Sigmoid colon (tissue), 6 donors: ENCODE measurements at regions not wholly inside any gene's neighbourhood (a gene's known extent, or its start where the extent isn't known, plus 50 kb on each side); places are given as distances from the start of the nearest gene placed in this dataset.

Experiments used
- DNase-seq: peaks from one replicate; pipeline ENCODE4 v3.0.0-alpha.2; 2019
- H3K27ac ChIP-seq, 4 donors: fragments of 200-600 bp; sonication (generic); one replicate each; pipeline ENCODE4 v1.5.1; 2016 to 2019; ENCODE audit warnings: mild to moderate bottlenecking in 1 of 4
- H3K27me3 ChIP-seq, 3 donors: fragments of 200-600 bp; sonication (generic); one replicate each; pipeline ENCODE4 v1.5.1; 2019; ENCODE audit warnings: mild to moderate bottlenecking in 1 of 3
- H3K36me3 ChIP-seq, 4 donors: fragments of 200-600 bp; sonication (generic); one replicate each; pipeline ENCODE4 v1.5.1; 2016 to 2019
- H3K4me1 ChIP-seq, 4 donors: fragments of 200-600 bp; sonication (generic); one replicate each; pipeline ENCODE4 v1.5.1; 2017 to 2019
- H3K4me3 ChIP-seq, 4 donors: fragments of 200-600 bp; sonication (generic); one replicate each; pipeline ENCODE4 v1.5.1; 2017 to 2019; ENCODE audit warnings: mild to moderate bottlenecking in 2 of 4, moderate library complexity in 1 of 4
- H3K9me3 ChIP-seq, 4 donors: fragments of 200-600 bp in 3 of 4; sonication (generic) in 3 of 4; one replicate each; pipeline versions ENCODE4 v1.5.1 to v1.6.1; 2013 to 2019
- EP300 ChIP-seq, 4 donors: sonication (generic); formaldehyde crosslinking; IDR thresholded peaks; one replicate each; pipeline ENCODE4 v1.6.1; 2017; ENCODE audit warnings: antibody characterized with exemption in 4 of 4
- POLR2A ChIP-seq, 2 donors: fragments of 450-650 bp; IDR thresholded peaks; one replicate each; pipeline ENCODE4 v1.6.1; 2016; ENCODE audit warnings: antibody characterized with exemption in 2 of 2, mild to moderate bottlenecking in 2 of 2, moderate library complexity in 2 of 2
- POLR2AphosphoS5 ChIP-seq, 4 donors: sonication (generic); formaldehyde crosslinking; IDR thresholded peaks; one replicate each; pipeline ENCODE4 v1.6.1; 2017; ENCODE audit warnings: antibody characterized with exemption in 4 of 4
- WGBS, 2 donors: extraction: QIAGEN DNeasy Blood & Tissue Kit; methylation state at CpG; one replicate each; pipeline ENCODE4 v1.1.7; 2013; 5-methylcytosine and 5-hydroxymethylcytosine counted together
- intact Hi-C: fragments of 100-400 bp; cut with DNase I; formaldehyde crosslinking; loops from one replicate; pipeline ENCODE4 v1.15.1; 2023
- TF ChIP-seq, protein P1 (sequence below), 4 experiments: fragments of 450-650 bp in 3 of 4; fragments of 200-600 bp in 1 of 4; IDR thresholded peaks; one replicate each; pipeline ENCODE4 v1.5.1; 2016 to 2019; ENCODE audit warnings: antibody characterized with exemption in 4 of 4, mild to moderate bottlenecking in 3 of 4, moderate library complexity in 2 of 4
- donor health status: healthy with polysubstance abuse.
- donor health status: healthy.

DNA sequence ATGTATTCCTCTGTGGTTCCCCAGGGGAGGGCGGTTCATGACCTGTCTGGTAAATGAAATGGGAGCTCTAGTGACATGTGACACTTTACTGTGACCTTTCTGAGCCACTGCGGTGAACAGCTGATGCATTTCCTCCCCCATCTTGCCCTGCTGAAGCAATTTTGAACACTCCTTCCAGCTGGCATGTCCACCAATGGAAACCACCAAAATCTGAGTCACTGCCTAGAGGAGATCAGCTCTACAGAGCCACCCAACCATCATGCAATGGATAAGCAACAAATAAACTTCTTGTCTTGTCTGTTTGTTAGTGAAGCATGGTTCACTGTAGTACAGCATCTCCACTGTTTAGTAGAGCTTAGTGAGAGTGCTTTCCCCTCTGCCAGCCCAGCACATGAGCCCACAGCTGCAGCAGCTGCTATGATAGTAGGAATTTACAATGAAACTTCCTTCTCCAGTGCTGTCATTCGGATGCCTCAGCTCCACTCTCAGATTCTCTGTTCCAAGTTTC lies 479.4 kb downstream of the NTRK3 start:
- Histone ChIP-seq H3K4me3 (no peak overlapping the region), H3K27ac (no peak overlapping the region), H3K27me3 (no peaks in the 10 kb centered on the region), H3K36me3 (no peaks in the 10 kb centered on the region), H3K4me1 (no peaks in the 10 kb centered on the region), H3K9me3 (no peaks in the 10 kb centered on the region)
- 66 to 73% methylated on average over 3 of the region's 3 CpGs for WGBS, 2 donors
- TF ChIP-seq, protein P1, sequence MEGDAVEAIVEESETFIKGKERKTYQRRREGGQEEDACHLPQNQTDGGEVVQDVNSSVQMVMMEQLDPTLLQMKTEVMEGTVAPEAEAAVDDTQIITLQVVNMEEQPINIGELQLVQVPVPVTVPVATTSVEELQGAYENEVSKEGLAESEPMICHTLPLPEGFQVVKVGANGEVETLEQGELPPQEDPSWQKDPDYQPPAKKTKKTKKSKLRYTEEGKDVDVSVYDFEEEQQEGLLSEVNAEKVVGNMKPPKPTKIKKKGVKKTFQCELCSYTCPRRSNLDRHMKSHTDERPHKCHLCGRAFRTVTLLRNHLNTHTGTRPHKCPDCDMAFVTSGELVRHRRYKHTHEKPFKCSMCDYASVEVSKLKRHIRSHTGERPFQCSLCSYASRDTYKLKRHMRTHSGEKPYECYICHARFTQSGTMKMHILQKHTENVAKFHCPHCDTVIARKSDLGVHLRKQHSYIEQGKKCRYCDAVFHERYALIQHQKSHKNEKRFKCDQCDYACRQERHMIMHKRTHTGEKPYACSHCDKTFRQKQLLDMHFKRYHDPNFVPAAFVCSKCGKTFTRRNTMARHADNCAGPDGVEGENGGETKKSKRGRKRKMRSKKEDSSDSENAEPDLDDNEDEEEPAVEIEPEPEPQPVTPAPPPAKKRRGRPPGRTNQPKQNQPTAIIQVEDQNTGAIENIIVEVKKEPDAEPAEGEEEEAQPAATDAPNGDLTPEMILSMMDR (IDR thresholded peaks at IDR 0.05): no peak
- peak in 1 of 4 donors; percentile 42 for TF ChIP-seq POLR2AphosphoS5 (IDR thresholded peaks at IDR 0.05)
- no peak for DNase-seq
- intact Hi-C loops: no loop called here

DNA sequence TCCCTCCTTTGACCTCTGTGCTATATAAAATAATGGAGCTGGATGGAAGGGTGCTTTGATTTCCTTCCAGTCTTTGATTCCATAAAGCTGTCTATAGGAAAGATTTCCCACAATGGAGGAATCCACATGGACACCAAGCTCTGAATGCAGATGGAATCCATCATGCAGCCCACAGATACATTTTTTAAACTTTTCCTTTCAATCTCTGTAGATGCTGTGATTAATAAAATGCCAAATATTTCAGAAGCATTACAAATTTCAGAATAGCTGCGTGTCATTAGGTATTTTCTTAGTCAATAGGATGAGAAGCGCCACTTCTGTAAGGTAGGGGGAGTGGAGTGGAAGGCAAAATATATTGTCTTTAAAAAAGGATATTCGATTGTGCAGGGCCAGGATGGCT lies 489.0 kb downstream of the NTRK3 start:
- TF ChIP-seq, protein P1 (IDR thresholded peaks at IDR 0.05): no peak
- TF ChIP-seq POLR2A (IDR thresholded peaks at IDR 0.05): no peak
- no peak for TF ChIP-seq POLR2AphosphoS5 (IDR thresholded peaks at IDR 0.05)
- TF ChIP-seq EP300 (IDR thresholded peaks at IDR 0.05): no peak
- no peak for DNase-seq
- Histone ChIP-seq H3K4me1 (peaks cover 0 to 13% (median 2%) of the 10 kb centered on the region in 4 donors), H3K4me3 (no peak overlapping the region), H3K36me3 (no peaks in the 10 kb centered on the region), H3K27ac (no peak overlapping the region), H3K9me3 (peaks cover 0 to 2% (median 0%) of the 10 kb centered on the region in 4 donors), H3K27me3 (no peaks in the 10 kb centered on the region)
- WGBS, 2 donors: 88 to 89% methylated on average over 3 of the region's 3 CpGs
- intact Hi-C loops: no loop called here

DNA sequence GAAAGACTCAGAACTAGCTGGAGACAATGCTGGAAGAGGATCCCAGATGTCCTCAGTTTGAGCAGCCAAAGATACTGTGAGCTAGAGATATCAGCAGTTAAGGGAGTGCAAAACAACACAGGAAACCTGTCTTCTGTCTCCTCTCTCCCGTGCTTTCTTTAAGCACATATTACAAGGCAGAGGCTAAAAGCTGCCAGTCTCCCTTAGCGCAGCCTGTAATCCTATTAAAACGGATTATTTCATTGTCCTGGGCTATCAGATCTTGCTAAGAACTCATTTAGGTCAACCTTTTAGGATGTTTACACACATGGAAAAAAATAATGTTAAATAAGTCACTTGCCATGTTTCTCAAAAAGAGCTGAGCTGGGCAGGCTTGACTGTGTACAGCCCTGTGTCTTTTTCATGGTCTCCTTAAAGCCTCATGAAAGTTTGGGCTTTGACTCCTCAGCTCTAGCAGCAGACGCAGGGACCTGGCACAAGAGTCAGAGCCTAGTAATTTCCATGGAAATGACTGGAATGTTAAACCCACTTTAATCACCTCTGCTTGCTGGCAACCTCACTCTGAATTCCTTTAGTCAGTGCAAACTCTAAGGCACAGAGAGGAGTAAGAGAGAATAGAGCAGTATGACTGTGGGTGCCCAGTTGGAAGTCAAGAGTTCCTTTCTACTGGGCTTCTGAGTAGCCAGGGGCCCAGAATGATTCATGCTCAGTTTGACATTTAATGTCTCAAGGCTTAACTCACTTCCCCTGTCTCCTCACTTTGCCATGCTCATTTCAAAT lies 491.9 kb downstream of the NTRK3 start:
- DNase-seq: no peak
- peaks cover 0 to 2% (median 0%) of the 10 kb centered on the region in 4 donors for H3K9me3 ChIP-seq
- 55 to 62% methylated on average over 4 of the region's 4 CpGs for WGBS, 2 donors
- no peak overlapping the region for H3K27ac ChIP-seq
- H3K4me1 ChIP-seq: peaks cover 0 to 13% (median 2%) of the 10 kb centered on the region in 4 donors
- TF ChIP-seq POLR2A (IDR thresholded peaks at IDR 0.05) (no peak), EP300 (IDR thresholded peaks at IDR 0.05) (no peak)
- no peaks in the 10 kb centered on the region for H3K36me3 ChIP-seq
- intact Hi-C loops: no loop called here
- no peak overlapping the region for H3K4me3 ChIP-seq
- no peaks in the 10 kb centered on the region for H3K27me3 ChIP-seq

DNA sequence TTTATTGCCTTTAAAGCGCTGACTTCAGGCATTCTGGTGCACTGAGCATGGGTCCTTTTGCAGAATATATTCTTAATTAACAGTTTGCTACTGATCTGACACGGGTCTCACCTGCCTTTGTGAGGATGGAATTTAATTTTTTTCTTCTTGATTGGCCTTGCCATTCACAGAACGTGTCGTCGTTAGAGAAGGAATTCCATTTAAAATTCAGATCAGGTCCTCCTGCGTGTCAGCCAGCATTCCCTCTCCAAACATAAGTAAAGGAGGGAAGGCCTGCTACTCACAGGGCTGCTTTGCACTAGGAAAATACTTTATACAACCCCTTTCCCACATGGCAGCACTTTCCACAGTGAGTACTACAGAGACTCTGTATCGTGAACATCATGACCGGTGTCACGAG lies 492.7 kb downstream of the NTRK3 start:
- WGBS, 2 donors: 77 to 85% methylated on average over 9 of the region's 9 CpGs
- no peak overlapping the region for H3K27ac ChIP-seq
- H3K4me3 ChIP-seq: no peak overlapping the region
- no peaks in the 10 kb centered on the region for H3K27me3 ChIP-seq
- no peak for DNase-seq
- peaks cover 0 to 2% (median 0%) of the 10 kb centered on the region in 4 donors for H3K9me3 ChIP-seq
- intact Hi-C loops: no loop called here
- H3K4me1 ChIP-seq: peaks cover 0 to 13% (median 2%) of the 10 kb centered on the region in 4 donors
- no peak for TF ChIP-seq EP300 (IDR thresholded peaks at IDR 0.05)
- no peak for TF ChIP-seq POLR2A (IDR thresholded peaks at IDR 0.05)
- TF ChIP-seq, protein P1 (IDR thresholded peaks at IDR 0.05): no peak
- no peak for TF ChIP-seq POLR2AphosphoS5 (IDR thresholded peaks at IDR 0.05)
- no peaks in the 10 kb centered on the region for H3K36me3 ChIP-seq

DNA sequence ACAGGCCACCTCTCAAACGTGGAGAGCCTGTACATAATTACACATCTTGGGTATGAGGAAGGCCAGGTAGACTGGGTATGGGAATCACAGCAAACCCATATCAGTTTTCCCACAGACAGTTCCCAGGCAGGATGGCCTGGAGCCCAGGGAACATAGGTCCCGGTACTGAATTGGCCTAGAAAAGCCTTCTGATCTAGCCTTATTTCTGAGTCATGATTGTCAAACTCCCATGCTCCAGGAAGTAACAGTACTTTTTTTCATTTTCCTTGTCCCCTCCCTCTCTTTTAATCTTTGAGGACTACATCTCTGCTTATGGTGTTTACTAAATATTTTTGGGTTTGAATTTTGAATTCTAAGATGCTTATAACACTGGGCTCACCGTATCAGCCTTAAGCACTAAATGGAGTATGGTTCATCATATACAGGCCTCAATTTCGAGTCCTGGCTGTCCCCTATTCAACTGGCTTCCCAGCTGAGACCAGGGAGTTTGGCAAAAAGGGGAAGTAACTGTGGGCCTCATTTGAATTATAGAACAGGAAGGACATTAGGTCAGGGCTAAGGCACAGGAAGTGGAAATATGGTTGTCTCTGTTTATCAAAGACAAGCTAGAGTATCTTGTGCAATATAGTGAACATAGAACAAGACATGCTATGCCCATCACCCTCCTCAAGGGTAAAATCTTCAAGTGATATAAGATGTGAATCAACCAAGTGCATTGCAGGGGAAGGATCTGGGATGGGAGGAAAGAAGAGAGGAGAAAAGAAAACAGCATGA lies 494.6 kb downstream of the NTRK3 start:
- H3K36me3 ChIP-seq: no peaks in the 10 kb centered on the region
- no peaks in the 10 kb centered on the region for H3K27me3 ChIP-seq
- intact Hi-C loops: no loop called here
- peaks cover 0 to 13% (median 2%) of the 10 kb centered on the region in 4 donors for H3K4me1 ChIP-seq
- no peak overlapping the region for H3K4me3 ChIP-seq
- no peaks in the 10 kb centered on the region for H3K9me3 ChIP-seq
- peak in 1 of 4 donors; percentile 21 for TF ChIP-seq EP300 (IDR thresholded peaks at IDR 0.05)
- TF ChIP-seq, protein P1 (IDR thresholded peaks at IDR 0.05): no peak
- no peak for DNase-seq
- H3K27ac ChIP-seq: no peak overlapping the region
- 55 to 56% methylated on average over 4 of the region's 4 CpGs for WGBS, 2 donors
